Ishikawa (cell line): ENCODE measurements at regions not wholly inside any gene's neighbourhood (a gene's known extent, or its start where the extent isn't known, plus 50 kb on each side); places are given as distances from the start of the nearest gene placed in this dataset.

Source experiments
- CEBPB ChIP-seq: IDR thresholded peaks from 2 replicates; pipeline ENCODE4 v1.6.1; 2012
- CREB1 ChIP-seq: IDR thresholded peaks from 2 replicates; pipeline ENCODE4 v1.6.1; 2012; ENCODE audit warnings: low read depth
- EGR1 ChIP-seq: IDR thresholded peaks from 2 replicates; pipeline ENCODE4 v1.6.1; 2012
- EP300 ChIP-seq: IDR thresholded peaks from 2 replicates; pipeline ENCODE4 v1.6.1; 2012; ENCODE audit warnings: borderline replicate concordance
- FOXM1 ChIP-seq: IDR thresholded peaks from 2 replicates; pipeline ENCODE4 v1.6.1; 2012; ENCODE audit warnings: low read depth, borderline replicate concordance
- NFIC ChIP-seq: IDR thresholded peaks from 2 replicates; pipeline ENCODE4 v1.6.1; 2012
- RAD21 ChIP-seq: IDR thresholded peaks from 2 replicates; pipeline ENCODE4 v1.6.1; 2012; ENCODE audit warnings: low read depth
- REST ChIP-seq: IDR thresholded peaks from 2 replicates; pipeline ENCODE4 v1.6.1; 2012; ENCODE audit warnings: low read depth, mild to moderate bottlenecking
- TAF1 ChIP-seq: IDR thresholded peaks from 2 replicates; pipeline ENCODE4 v1.6.1; 2012; ENCODE audit warnings: low read depth, mild to moderate bottlenecking
- TCF12 ChIP-seq: IDR thresholded peaks from 2 replicates; pipeline ENCODE4 v1.6.1; 2012; ENCODE audit warnings: low read depth
- TEAD4 ChIP-seq: IDR thresholded peaks from 2 replicates; pipeline ENCODE4 v1.6.1; 2012
- YY1 ChIP-seq: IDR thresholded peaks from 2 replicates; pipeline ENCODE4 v1.6.1; 2012; ENCODE audit warnings: low read depth
- ZBTB7A ChIP-seq: IDR thresholded peaks from 2 replicates; pipeline ENCODE4 v1.6.1; 2012; ENCODE audit warnings: low read depth
- TF ChIP-seq, protein P1 (sequence below): IDR thresholded peaks from 2 replicates; pipeline ENCODE4 v1.6.1; 2012
- TF ChIP-seq, protein P2 (sequence below): IDR thresholded peaks from 2 replicates; pipeline ENCODE4 v1.6.1; 2012

DNA sequence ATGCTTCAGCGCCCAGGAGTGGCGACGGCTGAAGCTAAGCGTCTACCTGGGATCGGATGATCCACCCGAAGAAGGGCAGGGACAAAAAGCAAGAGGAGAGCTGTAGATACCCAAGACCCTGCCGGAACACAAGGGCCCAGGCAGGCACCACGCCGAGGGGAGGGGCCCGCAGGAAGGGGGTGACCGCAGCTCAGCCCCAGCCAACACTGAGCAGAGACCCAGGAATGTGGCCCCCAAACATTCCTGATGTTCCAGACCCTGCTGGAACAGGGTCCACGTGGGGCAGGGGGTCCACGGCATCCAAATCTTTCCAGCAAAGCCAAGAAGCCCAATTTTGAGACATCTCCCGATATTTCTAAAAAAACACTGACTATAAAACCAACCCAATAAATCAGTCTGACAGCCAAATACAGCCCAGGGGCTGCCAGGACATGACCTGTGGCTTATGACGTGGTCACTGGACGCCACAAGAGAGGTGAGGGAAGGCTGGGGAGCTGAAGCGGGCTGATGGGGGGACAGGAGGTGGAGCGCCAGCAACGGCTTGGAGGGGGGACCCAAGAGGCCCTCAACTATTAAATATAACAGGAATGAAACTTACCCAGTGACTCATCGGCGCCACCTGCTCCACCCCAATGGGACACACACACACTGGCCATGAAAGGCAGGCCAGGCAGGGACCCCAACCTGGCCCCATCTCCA lies 58.9 kb downstream of the NCOR2 start:
- TF ChIP-seq RAD21 (peak; percentile 2; the same call in 1 of the 2 replicates), NFIC (no peak), ZBTB7A (peak; percentile 8; the same call in 1 of the 2 replicates)

GRCh38 chr12:124507188-124508109 lies 60.0 kb downstream of the NCOR2 start:
- TF ChIP-seq RAD21 (no peak), TAF1 (0 out of 2 replicates have a peak, but pooled peaks have one; percentile 30), EP300 (no peak), EGR1 (no peak), FOXM1 (no peak)
- TF ChIP-seq, protein P1, sequence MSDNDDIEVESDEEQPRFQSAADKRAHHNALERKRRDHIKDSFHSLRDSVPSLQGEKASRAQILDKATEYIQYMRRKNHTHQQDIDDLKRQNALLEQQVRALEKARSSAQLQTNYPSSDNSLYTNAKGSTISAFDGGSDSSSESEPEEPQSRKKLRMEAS, result no peak

DNA sequence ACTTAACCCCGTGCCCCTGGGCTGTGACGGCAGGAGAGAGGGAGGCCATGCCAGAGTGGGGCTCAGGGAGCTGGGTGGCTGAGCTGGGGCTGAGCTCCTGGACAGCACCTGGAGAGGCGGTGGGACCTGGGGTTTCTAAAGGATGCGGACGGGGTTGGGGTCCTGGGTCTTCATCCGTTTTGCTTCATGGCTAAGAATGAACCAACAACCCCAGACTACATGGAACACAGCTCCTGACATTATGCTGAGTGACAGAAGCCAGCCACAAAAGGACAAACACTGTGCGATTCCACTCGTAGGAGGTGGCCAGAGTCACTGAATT lies 60.6 kb downstream of the NCOR2 start:
- TF ChIP-seq TCF12 (no peak), TAF1 (no peak), YY1 (0 out of 2 replicates have a peak, but pooled peaks have one; percentile 1), REST (no peak), ZBTB7A (no peak), EP300 (no peak)
- TF ChIP-seq, protein P2, sequence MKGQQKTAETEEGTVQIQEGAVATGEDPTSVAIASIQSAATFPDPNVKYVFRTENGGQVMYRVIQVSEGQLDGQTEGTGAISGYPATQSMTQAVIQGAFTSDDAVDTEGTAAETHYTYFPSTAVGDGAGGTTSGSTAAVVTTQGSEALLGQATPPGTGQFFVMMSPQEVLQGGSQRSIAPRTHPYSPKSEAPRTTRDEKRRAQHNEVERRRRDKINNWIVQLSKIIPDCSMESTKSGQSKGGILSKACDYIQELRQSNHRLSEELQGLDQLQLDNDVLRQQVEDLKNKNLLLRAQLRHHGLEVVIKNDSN, result no peak

DNA sequence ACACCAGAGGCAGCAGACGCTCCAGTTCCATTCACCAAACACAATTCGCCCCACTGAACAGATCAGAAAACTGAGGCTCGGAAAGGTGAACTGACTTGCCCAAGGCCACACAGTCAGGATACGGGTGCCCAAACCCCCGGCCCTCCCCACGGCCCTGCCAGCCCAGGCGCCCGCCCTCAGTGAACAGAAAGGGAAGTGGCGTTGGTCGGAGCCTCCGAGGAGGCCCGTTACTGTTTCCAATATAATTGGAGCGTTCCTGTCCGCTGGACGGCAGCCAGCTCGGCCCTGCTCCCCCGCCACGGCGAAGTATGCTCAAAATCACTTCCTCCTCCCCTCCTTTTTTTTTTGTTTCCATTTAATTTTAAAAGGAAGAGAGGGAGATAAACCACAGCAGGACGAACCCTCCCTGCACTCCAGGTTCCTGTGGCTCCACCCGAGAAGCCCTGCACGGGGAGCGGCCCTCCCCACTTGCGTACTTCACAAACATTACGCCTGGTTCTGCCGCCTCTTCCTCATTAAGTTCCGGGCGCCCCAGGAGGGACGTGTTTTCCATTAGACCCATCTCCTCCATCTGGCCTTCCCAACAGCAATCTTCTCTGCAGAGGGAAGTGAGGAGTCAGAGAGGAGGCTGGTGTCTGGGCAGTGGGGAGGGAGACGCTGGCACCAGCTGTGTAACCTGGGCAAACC lies 61.1 kb downstream of the NCOR2 start:
- TF ChIP-seq EP300 (peak; percentile 66; the same call in 1 of the 2 replicates), FOXM1 (no peak; the same call in 1 of the 2 replicates), TCF12 (0 out of 2 replicates have a peak, but pooled peaks have one; percentile 35), EGR1 (no peak), REST (no peak), CEBPB (no peak), ZBTB7A (no peak), NFIC (peak; percentile 79), CREB1 (no peak), RAD21 (no peak), YY1 (0 out of 2 replicates have a peak, but pooled peaks have one; percentile 8), TEAD4 (no peak), TAF1 (no peak)
- TF ChIP-seq, protein P2, result no peak
- TF ChIP-seq, protein P1, result 0 out of 2 replicates have a peak, but pooled peaks have one; percentile 15
